Daoy (cell line): ENCODE measurements at regions not wholly inside any gene's neighbourhood (a gene's known extent, or its start where the extent isn't known, plus 50 kb on each side); places are given as distances from the start of the nearest gene placed in this dataset.
"Not testable (repeated sequence)": the region's sequence is repeated elsewhere in the genome, so short reads cannot be mapped to it uniquely, and the experiment has no call there.

Source experiments
- DNase-seq: peaks from one replicate; pipeline ENCODE4 v3.0.0-alpha.2; 2015; ENCODE audit warnings: low read depth

GRCh38 chr6:103335412-103335811 lies 1524.3 kb downstream of the HACE1 start:
- no peak for DNase-seq

GRCh38 chr6:103326760-103327757 lies 1532.7 kb downstream of the HACE1 start:
- DNase-seq = no peak

GRCh38 chr6:103313432-103313831 lies 1546.3 kb downstream of the HACE1 start:
- no peak for DNase-seq

GRCh38 chr6:103294376-103294775 lies 1565.3 kb downstream of the HACE1 start:
- DNase-seq = not testable (repeated sequence)

GRCh38 chr6:103284835-103285234 lies 1574.9 kb downstream of the HACE1 start:
- DNase-seq = no peak

GRCh38 chr6:103280417-103280816 lies 1579.3 kb downstream of the HACE1 start:
- DNase-seq = no peak

GRCh38 chr6:103277936-103278335 lies 1581.8 kb downstream of the HACE1 start:
- DNase-seq = no peak

GRCh38 chr6:103273048-103273447 lies 1586.7 kb downstream of the HACE1 start:
- DNase-seq = no peak

- no peak for DNase-seq
Observed at GRCh38 chr6:103269581-103269980, 1590.1 kb downstream of the HACE1 start.

GRCh38 chr6:103268335-103268734 lies 1591.4 kb downstream of the HACE1 start:
- no peak for DNase-seq

GRCh38 chr6:103264020-103264419 lies 1595.7 kb downstream of the HACE1 start:
- no peak for DNase-seq

- no peak for DNase-seq
Observed at GRCh38 chr6:103255132-103255531, 1604.6 kb downstream of the HACE1 start.

- DNase-seq = no peak
Observed at GRCh38 chr6:103236923-103237322, 1622.8 kb downstream of the HACE1 start.

GRCh38 chr6:103231181-103231580 lies 1628.5 kb downstream of the HACE1 start:
- no peak for DNase-seq

GRCh38 chr6:103215847-103216246 lies 1643.9 kb downstream of the HACE1 start:
- DNase-seq = no peak

- no peak for DNase-seq
Observed at GRCh38 chr6:103210686-103211085, 1649.0 kb downstream of the HACE1 start.

- DNase-seq = no peak
Observed at GRCh38 chr6:103198386-103198785, 1661.3 kb downstream of the HACE1 start.

GRCh38 chr6:103193413-103193812 lies 1666.3 kb downstream of the HACE1 start:
- no peak for DNase-seq

GRCh38 chr6:103191391-103192093 lies 1668.2 kb downstream of the HACE1 start:
- no peak for DNase-seq

GRCh38 chr6:103184776-103185175 lies 1674.9 kb downstream of the HACE1 start:
- DNase-seq = no peak

- no peak for DNase-seq
Observed at GRCh38 chr6:103183831-103184411, 1675.8 kb downstream of the HACE1 start.

GRCh38 chr6:103178193-103178592 lies 1681.5 kb downstream of the HACE1 start:
- no peak for DNase-seq
